Neural cell (in vitro differentiated cells): ENCODE measurements at regions not wholly inside any gene's neighbourhood (a gene's known extent, or its start where the extent isn't known, plus 50 kb on each side); places are given as distances from the start of the nearest gene placed in this dataset.

Experiments used
- H2AFZ ChIP-seq: fragments of 200-600, 300-800 bp; sonication (generic), shearing (Covaris generic); 2 replicates; pipeline ENCODE4 v1.6.0; 2014; ENCODE audit warnings: low read depth, mild to moderate bottlenecking, antibody characterized with exemption, low read length, moderate library complexity
- H3F3A ChIP-seq: fragments of 200-600 bp; shearing (Covaris generic); 2 replicates; pipeline ENCODE4 v1.6.1; 2016; ENCODE audit warnings: mild to moderate bottlenecking, moderate library complexity, mixed read lengths, antibody characterized with exemption, low read length; ENCODE audit not compliant: insufficient read depth, poor library complexity, severe bottlenecking
- H3K27ac ChIP-seq: fragments of 200-600, 300-800 bp; sonication (generic), shearing (Covaris generic); 2 replicates; pipeline ENCODE4 v1.5.1; 2014; ENCODE audit warnings: mild to moderate bottlenecking, low read length, moderate library complexity
- H3K27me3 ChIP-seq: fragments of 300-800, 200-600 bp; sonication (generic), shearing (Covaris generic); 2 replicates; pipeline ENCODE4 v1.6.0; 2014; ENCODE audit warnings: mild to moderate bottlenecking, low read depth, low read length, moderate library complexity; ENCODE audit not compliant: insufficient read depth
- H3K36me3 ChIP-seq: fragments of 300-800, 200-600 bp; sonication (generic), shearing (Covaris generic); 2 replicates; pipeline ENCODE4 v1.5.1; 2014; ENCODE audit warnings: mild to moderate bottlenecking, antibody characterized with exemption, low read length, moderate library complexity; ENCODE audit not compliant: insufficient read depth
- H3K4me2 ChIP-seq: fragments of 300-800, 200-600 bp; sonication (generic), shearing (Covaris generic); 2 replicates; pipeline ENCODE4 v1.6.0; 2014; ENCODE audit warnings: mild to moderate bottlenecking, low read length
- H3K4me3 ChIP-seq: fragments of 300-800, 200-600 bp; sonication (generic), shearing (Covaris generic); 2 replicates; pipeline ENCODE4 v1.5.1; 2014; ENCODE audit warnings: mild to moderate bottlenecking, low read length, moderate library complexity
- H3K79me2 ChIP-seq: fragments of 200-600 bp; shearing (Covaris generic); replicated peaks from 2 replicates; pipeline ENCODE4 v1.6.0; 2014; ENCODE audit warnings: mild to moderate bottlenecking, low read length, moderate library complexity; ENCODE audit not compliant: insufficient read depth
- H3K9ac ChIP-seq: fragments of 300-800, 200-600 bp; sonication (generic), shearing (Covaris generic); 2 replicates; pipeline ENCODE4 v1.6.1; 2016; ENCODE audit warnings: mild to moderate bottlenecking, low read length, mixed read lengths
- H3K9me2 ChIP-seq: fragments of 200-600 bp; shearing (Covaris generic); 2 replicates; pipeline ENCODE4 v1.6.1; 2016; ENCODE audit warnings: mild to moderate bottlenecking, low read length, mixed read lengths; ENCODE audit not compliant: insufficient read depth
- H3K9me3 ChIP-seq: fragments of 200-600, 300-800 bp; sonication (generic), shearing (Covaris generic); 2 replicates; pipeline ENCODE4 v1.6.1; 2016; ENCODE audit warnings: mild to moderate bottlenecking, mixed run types, low read length, moderate library complexity, mixed read lengths
- H4K20me1 ChIP-seq: fragments of 200-600 bp; shearing (Covaris generic); 2 replicates; pipeline ENCODE4 v1.6.1; 2016; ENCODE audit warnings: mild to moderate bottlenecking, mixed run types; ENCODE audit not compliant: insufficient read depth
- EP300 ChIP-seq: fragments of 450-650 bp; conservative IDR thresholded peaks from 2 replicates; pipeline ENCODE4 v1.6.1; 2014; ENCODE audit warnings: antibody characterized with exemption, mild to moderate bottlenecking, moderate library complexity; ENCODE audit not compliant: poor library complexity, severe bottlenecking
- EZH2 ChIP-seq: fragments of 200-600, 300-800 bp; shearing (Covaris generic), sonication (generic); IDR thresholded peaks from 2 replicates; pipeline ENCODE4 v1.6.1; 2014; ENCODE audit warnings: antibody characterized with exemption, low read length, borderline replicate concordance, mild to moderate bottlenecking; ENCODE audit not compliant: insufficient read depth, poor library complexity, severe bottlenecking
- MXI1 ChIP-seq: fragments of 450-650 bp; conservative IDR thresholded peaks from 2 replicates; pipeline ENCODE4 v1.6.1; 2014; ENCODE audit warnings: antibody characterized with exemption, mild to moderate bottlenecking; ENCODE audit not compliant: poor library complexity, severe bottlenecking
- POLR2AphosphoS5 ChIP-seq: IDR thresholded peaks from 2 replicates; pipeline ENCODE4 v1.6.1; 2012
- RAD21 ChIP-seq: fragments of 450-650 bp; conservative IDR thresholded peaks from 2 replicates; pipeline ENCODE4 v1.6.1; 2014; ENCODE audit warnings: antibody characterized with exemption, mild to moderate bottlenecking, moderate library complexity
- SMC3 ChIP-seq: fragments of 450-650 bp; conservative IDR thresholded peaks from 2 replicates; pipeline ENCODE4 v1.6.1; 2014; ENCODE audit warnings: antibody characterized with exemption, mild to moderate bottlenecking, moderate library complexity; ENCODE audit not compliant: poor library complexity
- TAF1 ChIP-seq: IDR thresholded peaks from 2 replicates; pipeline ENCODE4 v1.6.1; 2012; ENCODE audit warnings: low read depth
- TF ChIP-seq, protein P1 (sequence below): IDR thresholded peaks from 2 replicates; pipeline ENCODE4 v1.6.1; 2012; ENCODE audit warnings: borderline replicate concordance
- TF ChIP-seq, protein P2 (sequence below): fragments of 450-650 bp; IDR thresholded peaks from 2 replicates; pipeline ENCODE4 v1.5.1; 2014; ENCODE audit warnings: antibody characterized with exemption, mild to moderate bottlenecking, moderate library complexity; ENCODE audit not compliant: poor library complexity, severe bottlenecking

DNA sequence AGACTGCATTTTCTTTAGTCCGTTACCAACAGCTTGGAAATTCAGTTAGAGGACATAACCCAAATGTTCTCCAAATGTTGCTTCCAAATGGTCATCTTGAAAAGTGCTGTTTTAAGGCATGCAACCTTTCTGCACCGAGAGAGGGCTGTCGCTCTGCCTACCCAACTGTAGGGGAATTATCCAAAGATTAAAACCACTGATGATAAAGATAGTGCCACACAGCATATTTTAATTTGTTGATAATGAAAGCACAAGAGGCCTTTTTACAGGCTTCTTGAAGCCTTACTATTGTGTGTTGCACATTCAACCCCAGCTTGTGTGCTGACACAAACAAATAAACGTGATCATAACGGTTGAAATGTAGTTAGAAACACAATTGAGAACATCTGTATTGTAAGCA lies 121.5 kb downstream of the LMO4 start:
- TF ChIP-seq, protein P1, sequence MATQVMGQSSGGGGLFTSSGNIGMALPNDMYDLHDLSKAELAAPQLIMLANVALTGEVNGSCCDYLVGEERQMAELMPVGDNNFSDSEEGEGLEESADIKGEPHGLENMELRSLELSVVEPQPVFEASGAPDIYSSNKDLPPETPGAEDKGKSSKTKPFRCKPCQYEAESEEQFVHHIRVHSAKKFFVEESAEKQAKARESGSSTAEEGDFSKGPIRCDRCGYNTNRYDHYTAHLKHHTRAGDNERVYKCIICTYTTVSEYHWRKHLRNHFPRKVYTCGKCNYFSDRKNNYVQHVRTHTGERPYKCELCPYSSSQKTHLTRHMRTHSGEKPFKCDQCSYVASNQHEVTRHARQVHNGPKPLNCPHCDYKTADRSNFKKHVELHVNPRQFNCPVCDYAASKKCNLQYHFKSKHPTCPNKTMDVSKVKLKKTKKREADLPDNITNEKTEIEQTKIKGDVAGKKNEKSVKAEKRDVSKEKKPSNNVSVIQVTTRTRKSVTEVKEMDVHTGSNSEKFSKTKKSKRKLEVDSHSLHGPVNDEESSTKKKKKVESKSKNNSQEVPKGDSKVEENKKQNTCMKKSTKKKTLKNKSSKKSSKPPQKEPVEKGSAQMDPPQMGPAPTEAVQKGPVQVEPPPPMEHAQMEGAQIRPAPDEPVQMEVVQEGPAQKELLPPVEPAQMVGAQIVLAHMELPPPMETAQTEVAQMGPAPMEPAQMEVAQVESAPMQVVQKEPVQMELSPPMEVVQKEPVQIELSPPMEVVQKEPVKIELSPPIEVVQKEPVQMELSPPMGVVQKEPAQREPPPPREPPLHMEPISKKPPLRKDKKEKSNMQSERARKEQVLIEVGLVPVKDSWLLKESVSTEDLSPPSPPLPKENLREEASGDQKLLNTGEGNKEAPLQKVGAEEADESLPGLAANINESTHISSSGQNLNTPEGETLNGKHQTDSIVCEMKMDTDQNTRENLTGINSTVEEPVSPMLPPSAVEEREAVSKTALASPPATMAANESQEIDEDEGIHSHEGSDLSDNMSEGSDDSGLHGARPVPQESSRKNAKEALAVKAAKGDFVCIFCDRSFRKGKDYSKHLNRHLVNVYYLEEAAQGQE, result no peak
- TF ChIP-seq RAD21 (no peak), EP300 (no peak), MXI1 (no peak), EZH2 (no peak), SMC3 (no peak), POLR2AphosphoS5 (no peak), TAF1 (no peak)
- TF ChIP-seq, protein P2, sequence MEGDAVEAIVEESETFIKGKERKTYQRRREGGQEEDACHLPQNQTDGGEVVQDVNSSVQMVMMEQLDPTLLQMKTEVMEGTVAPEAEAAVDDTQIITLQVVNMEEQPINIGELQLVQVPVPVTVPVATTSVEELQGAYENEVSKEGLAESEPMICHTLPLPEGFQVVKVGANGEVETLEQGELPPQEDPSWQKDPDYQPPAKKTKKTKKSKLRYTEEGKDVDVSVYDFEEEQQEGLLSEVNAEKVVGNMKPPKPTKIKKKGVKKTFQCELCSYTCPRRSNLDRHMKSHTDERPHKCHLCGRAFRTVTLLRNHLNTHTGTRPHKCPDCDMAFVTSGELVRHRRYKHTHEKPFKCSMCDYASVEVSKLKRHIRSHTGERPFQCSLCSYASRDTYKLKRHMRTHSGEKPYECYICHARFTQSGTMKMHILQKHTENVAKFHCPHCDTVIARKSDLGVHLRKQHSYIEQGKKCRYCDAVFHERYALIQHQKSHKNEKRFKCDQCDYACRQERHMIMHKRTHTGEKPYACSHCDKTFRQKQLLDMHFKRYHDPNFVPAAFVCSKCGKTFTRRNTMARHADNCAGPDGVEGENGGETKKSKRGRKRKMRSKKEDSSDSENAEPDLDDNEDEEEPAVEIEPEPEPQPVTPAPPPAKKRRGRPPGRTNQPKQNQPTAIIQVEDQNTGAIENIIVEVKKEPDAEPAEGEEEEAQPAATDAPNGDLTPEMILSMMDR, result no peak
- Histone ChIP-seq H3K79me2 (no peaks in the 10 kb centered on the region), H3F3A (no peaks in the 10 kb centered on the region), H3K4me3 (no peak overlapping the region), H3K4me2 (no peak overlapping the region), H3K9me2 (no peaks in the 10 kb centered on the region), H3K27ac (no peak overlapping the region), H2AFZ (no peak overlapping the region), H3K36me3 (no peaks in the 10 kb centered on the region), H3K9ac (no peak overlapping the region), H3K9me3 (no peaks in the 10 kb centered on the region), H3K27me3 (no peaks in the 10 kb centered on the region), H4K20me1 (no peaks in the 10 kb centered on the region)

DNA sequence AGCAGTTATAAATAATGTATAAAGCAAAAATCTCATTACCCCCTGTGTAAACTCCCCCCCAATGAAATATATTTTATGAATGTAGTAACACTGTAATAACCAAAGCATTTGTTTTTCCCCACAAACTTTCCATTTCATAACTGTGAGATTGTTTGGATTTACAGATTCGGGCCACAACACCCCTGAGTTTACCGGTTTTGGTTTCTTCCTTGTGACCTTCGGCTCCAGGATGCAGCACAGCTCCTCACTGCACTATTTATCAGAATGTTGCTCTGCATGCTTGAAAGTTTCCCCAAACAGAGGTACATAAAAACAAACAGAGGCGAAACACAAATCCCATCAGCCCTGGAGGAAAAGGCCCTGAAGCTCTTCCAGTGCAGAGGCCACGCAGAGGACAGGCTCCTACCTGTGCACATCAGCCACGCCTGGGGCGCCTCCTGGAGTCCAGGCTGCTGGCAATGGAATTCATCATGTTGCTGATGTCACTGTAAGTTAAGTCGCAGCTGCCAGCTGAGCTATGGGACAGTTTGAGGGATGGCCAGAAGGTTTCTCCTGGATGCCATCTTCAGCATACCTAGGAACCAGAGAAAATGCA lies 122.0 kb downstream of the LMO4 start:
- Histone ChIP-seq H2AFZ (no peak overlapping the region), H3F3A (no peaks in the 10 kb centered on the region), H3K27me3 (no peaks in the 10 kb centered on the region), H3K9ac (no peak overlapping the region), H3K36me3 (no peaks in the 10 kb centered on the region), H3K4me3 (no peak overlapping the region), H3K9me2 (no peaks in the 10 kb centered on the region), H3K9me3 (no peaks in the 10 kb centered on the region), H3K79me2 (no peaks in the 10 kb centered on the region), H3K27ac (no peak overlapping the region), H3K4me2 (no peak overlapping the region), H4K20me1 (no peaks in the 10 kb centered on the region)
- TF ChIP-seq EZH2, result no peak
- no peak for TF ChIP-seq RAD21
- TF ChIP-seq TAF1, result no peak
